ENCODE measurements at regions not wholly inside any gene's neighbourhood (a gene's known extent, or its start where the extent isn't known, plus 50 kb on each side); places are given as distances from the start of the nearest gene placed in this dataset.

DNA sequence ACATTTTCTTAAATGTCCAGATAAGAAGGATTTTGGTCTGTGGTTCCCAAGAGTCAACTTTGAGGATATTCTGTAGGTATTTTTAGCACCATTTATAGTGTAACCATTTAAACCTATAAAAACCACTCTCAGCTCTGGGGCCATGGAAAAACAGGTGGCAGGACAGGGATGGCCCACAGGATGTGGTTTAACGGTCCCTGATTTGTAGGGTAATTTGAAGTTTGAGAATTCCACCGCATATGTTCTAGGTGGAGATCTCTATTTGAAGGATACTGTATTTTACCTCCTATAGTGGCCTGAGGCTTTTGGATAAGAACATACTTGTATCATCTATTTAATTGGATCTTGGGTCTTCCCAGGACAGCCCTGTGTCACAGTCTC, 62.4 kb upstream of the IGLL5 start:
- DNase-seq, result no peak

DNA sequence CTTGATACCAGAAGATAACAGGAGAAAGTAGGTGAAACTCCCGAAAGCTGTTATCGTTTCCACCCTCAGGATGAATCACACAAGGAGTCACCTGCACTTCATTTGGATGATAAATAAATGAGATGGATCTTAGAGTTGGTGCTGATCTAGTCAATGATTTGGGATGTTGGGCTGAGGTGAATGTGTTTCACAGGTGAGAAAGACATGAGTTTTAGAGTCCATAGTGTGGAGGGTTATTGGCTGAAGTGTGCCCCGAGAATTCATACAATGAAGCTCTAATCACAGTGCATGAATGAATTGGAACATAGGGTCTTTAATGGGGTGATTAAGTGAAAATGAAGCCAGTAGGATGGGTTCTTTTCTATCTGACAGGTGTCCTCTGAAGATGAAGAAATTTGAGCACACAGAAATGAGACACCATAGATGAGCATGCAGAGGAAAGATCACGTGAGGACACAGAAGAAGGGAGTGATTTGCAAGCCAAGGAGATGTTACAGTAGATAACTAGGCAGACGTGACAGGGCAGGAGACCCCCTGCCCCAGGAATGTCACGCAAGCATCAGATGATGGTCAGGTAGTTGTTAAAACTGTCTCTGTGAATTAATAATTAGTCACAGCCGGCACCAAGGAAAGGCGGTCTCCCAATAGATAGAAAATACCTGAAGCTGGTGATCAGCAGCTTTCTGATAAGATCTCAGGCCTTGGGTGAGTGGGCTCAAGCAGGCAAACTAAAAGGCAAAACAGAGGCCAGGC, 60.3 kb upstream of the IGLL5 start:
- DNase-seq, result no peak

DNA sequence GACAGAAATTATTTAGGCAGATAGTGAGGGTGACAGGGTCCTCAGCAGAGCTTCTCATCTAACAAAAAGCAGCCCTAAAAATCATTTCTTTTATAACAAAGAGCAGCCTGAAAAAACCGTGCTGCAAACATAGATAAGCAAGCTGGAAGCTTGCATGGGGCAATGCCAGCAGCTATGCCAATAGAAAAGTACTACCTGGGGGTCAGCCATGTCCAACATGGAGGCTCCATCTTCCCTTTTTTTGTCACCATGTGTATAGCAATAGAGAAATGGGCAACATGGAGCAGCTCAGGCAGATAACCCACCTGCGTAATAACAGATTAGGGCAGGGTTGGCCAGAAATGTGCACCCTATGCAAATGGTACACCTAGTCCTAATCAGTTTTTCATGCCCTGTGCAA, 57.4 kb upstream of the IGLL5 start:
- no peak for DNase-seq

DNA sequence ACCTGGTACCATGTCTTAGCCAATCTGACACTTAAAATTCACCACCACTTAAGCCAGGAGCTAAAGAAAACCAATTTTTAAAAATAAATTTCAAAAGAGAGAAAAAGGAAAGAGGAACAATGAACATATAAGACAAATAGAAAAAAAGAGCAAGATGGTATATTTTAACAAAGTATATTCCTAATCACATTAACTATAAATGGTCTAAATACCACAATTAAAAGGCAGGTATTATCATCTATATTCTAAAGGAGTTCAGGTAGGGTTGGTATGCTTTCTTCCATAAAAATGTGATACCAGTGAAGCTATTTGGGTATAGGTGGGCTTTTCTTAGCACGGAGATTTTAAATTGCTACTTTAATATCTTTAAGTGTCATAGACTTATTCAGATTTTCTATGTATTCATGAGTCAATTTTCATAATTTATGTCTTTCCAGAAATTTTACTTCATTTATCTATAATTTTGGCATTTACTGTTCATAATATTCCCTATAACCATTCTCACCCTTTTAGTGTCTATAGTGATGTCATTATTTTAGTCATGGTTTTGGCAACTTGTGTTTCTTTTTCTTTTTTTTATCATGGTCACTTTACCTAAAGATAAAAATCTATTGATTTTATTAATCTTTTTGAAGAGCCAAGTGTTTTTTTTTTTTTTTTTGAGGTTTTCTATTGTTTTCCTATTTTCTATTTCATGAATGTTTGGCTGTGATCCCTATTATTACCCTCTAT, 56.5 kb upstream of the IGLL5 start:
- DNase-seq, result no peak

DNA sequence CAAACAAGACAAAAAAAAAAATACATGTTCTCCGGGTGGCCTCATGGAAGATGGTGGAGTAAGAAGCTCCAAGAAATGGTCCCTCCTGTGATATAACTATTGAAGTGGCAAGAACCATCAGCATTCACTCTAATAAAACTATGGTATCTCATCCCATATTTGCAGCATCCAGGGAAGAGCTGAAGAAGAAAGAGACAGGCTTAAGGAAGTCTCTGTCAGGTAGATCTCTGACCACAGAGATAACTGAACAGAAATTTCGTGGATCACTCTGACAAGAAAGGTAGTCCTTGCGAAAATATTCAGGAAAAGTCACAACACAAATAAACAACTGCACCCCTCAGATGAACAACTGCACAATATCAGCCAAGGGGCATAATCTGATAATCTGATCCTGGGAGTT, 54.6 kb upstream of the IGLL5 start:
- no peak for DNase-seq

DNA sequence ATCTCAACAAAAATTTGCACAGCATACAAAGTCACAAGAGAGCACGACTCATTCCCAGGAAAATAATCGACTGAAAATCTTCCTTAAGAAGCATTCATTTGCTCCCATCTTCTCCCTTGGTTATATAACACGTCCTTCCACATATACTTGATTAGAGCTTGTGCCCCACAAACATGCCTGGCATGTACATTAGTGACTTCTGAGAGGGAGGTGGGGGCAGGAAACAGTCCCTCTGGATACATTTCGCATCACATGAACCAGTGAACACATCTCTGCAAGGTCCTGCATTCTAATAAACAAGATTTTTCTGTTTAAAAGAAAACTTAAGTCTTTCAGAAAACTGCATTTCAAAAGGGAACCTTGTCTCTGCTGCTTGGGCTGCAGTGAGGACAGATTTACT, 54.1 kb upstream of the IGLL5 start:
- DNase-seq, result no peak

DNA sequence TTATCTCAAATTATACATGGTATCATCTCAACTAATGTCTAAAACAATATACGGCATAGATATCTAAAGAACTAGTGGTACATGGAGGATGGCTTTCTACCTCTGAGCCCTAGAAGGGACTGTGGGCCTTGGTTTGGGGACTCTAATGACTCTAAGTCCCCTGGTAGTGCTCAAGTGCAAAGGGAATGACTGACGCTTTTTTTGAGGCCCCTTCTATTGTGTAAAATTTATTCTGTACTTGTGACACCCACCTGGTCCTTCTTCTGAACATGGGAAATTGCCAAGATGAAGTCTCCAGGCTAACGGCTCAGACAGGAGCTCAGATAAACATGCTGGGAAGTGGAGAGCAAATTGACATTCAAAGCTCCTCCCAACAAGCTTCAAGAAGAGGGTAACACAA, 53.4 kb upstream of the IGLL5 start:
- no peak for DNase-seq

DNA sequence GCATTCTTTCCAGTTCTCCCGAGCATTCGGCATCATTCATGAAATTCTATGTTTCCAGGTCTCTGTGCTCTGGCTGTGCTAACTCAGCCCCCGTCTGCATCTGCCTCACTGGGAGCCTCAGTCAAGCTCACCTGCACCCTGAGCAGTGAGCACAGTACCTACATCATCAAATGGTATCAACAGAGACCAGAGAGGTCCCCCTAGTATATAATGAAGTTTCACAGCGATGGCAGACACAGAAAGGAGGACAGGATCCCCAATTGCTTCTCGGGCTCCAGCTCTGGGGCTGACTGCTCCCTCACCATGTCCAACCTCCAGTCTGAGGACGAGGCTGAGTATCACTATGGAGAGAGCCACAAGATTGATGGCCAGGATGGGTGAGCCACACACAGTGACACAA, 52.8 kb upstream of the IGLL5 start:
- no peak for DNase-seq

DNA sequence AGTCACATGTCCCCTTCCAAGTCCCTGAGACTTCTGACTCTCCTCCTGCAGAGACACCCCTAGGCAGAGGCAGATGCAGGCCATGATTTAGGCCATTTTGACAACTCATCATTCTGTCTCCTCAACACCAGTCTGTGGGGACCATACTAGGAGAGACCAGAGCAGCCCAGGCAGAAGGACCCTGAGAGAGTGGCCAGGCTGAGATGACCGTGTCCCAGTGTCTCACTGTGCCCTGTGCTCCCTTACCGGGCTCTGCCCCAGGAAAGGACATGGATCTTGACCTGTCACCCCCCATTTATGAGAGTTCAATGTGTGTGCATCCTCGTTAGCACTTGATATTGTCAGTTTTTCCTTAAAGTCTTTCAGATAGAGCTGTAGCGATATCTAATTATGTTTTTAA, 52.4 kb upstream of the IGLL5 start:
- DNase-seq, result no peak

DNA sequence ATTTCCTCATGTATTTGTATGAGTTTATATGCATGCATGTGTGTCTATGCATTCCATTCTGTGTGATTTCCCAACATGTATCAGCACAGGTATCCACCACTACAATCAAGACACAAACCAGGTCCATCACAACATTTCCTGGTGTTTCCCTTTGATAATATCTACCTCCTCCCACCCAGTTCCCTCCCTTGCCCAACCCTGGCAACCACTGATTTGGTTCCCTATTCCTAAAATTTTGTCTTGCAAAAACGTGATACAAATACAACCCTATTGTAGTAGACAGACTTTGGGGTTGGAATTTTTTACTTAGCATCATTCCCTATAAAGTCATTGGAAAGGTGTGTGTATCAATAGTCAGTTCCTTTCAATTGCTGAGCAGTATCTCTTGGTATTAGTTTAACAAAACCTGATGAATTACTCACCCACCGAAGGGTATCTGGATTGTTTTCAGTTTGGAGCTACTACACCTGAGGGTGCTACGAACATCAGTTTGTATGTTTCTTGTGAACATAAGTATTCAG, 51.8 kb upstream of the IGLL5 start:
- no peak for DNase-seq

DNA sequence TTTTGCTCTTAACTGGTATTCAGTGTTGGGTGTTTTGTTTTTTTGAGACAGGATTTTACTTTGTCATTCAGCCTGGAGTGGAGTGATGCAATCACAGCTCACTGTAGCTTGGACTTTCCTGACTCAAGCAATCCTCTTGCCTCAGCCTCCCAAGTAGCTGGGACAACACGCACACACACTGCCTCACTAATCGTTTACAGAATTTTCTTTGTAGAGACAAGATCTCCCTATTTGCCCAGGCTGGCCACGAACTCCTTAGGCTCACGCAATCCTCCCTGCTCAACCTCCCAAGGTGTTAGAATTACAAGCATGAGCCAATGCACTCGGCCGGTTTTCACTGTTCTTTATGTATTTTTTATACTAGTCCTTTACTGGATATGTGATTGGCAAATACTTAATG, 51.0 kb upstream of the IGLL5 start:
- no peak for DNase-seq

Data from stimulated activated CD8-positive, alpha-beta memory T cell treated with anti-CD3 and anti-CD28 coated beads, Interleukin-4, amount 100 ng/mL, for 48 hours (primary cell).